Neural cell (in vitro differentiated cells): ENCODE measurements at regions not wholly inside any gene's neighbourhood (a gene's known extent, or its start where the extent isn't known, plus 50 kb on each side); places are given as distances from the start of the nearest gene placed in this dataset.

ENCODE experiments used
- H2AFZ ChIP-seq: fragments of 200-600, 300-800 bp; sonication (generic), shearing (Covaris generic); 2 replicates; pipeline ENCODE4 v1.6.0; 2014; ENCODE audit warnings: low read depth, mild to moderate bottlenecking, antibody characterized with exemption, low read length, moderate library complexity
- H3F3A ChIP-seq: fragments of 200-600 bp; shearing (Covaris generic); 2 replicates; pipeline ENCODE4 v1.6.1; 2016; ENCODE audit warnings: mild to moderate bottlenecking, moderate library complexity, mixed read lengths, antibody characterized with exemption, low read length; ENCODE audit not compliant: insufficient read depth, poor library complexity, severe bottlenecking
- H3K27ac ChIP-seq: fragments of 200-600, 300-800 bp; sonication (generic), shearing (Covaris generic); 2 replicates; pipeline ENCODE4 v1.5.1; 2014; ENCODE audit warnings: mild to moderate bottlenecking, low read length, moderate library complexity
- H3K27me3 ChIP-seq: fragments of 300-800, 200-600 bp; sonication (generic), shearing (Covaris generic); 2 replicates; pipeline ENCODE4 v1.6.0; 2014; ENCODE audit warnings: mild to moderate bottlenecking, low read depth, low read length, moderate library complexity; ENCODE audit not compliant: insufficient read depth
- H3K36me3 ChIP-seq: fragments of 300-800, 200-600 bp; sonication (generic), shearing (Covaris generic); 2 replicates; pipeline ENCODE4 v1.5.1; 2014; ENCODE audit warnings: mild to moderate bottlenecking, antibody characterized with exemption, low read length, moderate library complexity; ENCODE audit not compliant: insufficient read depth
- H3K4me2 ChIP-seq: fragments of 300-800, 200-600 bp; sonication (generic), shearing (Covaris generic); 2 replicates; pipeline ENCODE4 v1.6.0; 2014; ENCODE audit warnings: mild to moderate bottlenecking, low read length
- H3K4me3 ChIP-seq: fragments of 300-800, 200-600 bp; sonication (generic), shearing (Covaris generic); 2 replicates; pipeline ENCODE4 v1.5.1; 2014; ENCODE audit warnings: mild to moderate bottlenecking, low read length, moderate library complexity
- H3K79me2 ChIP-seq: fragments of 200-600 bp; shearing (Covaris generic); replicated peaks from 2 replicates; pipeline ENCODE4 v1.6.0; 2014; ENCODE audit warnings: mild to moderate bottlenecking, low read length, moderate library complexity; ENCODE audit not compliant: insufficient read depth
- H3K9ac ChIP-seq: fragments of 300-800, 200-600 bp; sonication (generic), shearing (Covaris generic); 2 replicates; pipeline ENCODE4 v1.6.1; 2016; ENCODE audit warnings: mild to moderate bottlenecking, low read length, mixed read lengths
- H3K9me2 ChIP-seq: fragments of 200-600 bp; shearing (Covaris generic); 2 replicates; pipeline ENCODE4 v1.6.1; 2016; ENCODE audit warnings: mild to moderate bottlenecking, low read length, mixed read lengths; ENCODE audit not compliant: insufficient read depth
- H3K9me3 ChIP-seq: fragments of 200-600, 300-800 bp; sonication (generic), shearing (Covaris generic); 2 replicates; pipeline ENCODE4 v1.6.1; 2016; ENCODE audit warnings: mild to moderate bottlenecking, mixed run types, low read length, moderate library complexity, mixed read lengths
- H4K20me1 ChIP-seq: fragments of 200-600 bp; shearing (Covaris generic); 2 replicates; pipeline ENCODE4 v1.6.1; 2016; ENCODE audit warnings: mild to moderate bottlenecking, mixed run types; ENCODE audit not compliant: insufficient read depth
- EP300 ChIP-seq: fragments of 450-650 bp; conservative IDR thresholded peaks from 2 replicates; pipeline ENCODE4 v1.6.1; 2014; ENCODE audit warnings: antibody characterized with exemption, mild to moderate bottlenecking, moderate library complexity; ENCODE audit not compliant: poor library complexity, severe bottlenecking
- EZH2 ChIP-seq: fragments of 200-600, 300-800 bp; shearing (Covaris generic), sonication (generic); IDR thresholded peaks from 2 replicates; pipeline ENCODE4 v1.6.1; 2014; ENCODE audit warnings: antibody characterized with exemption, low read length, borderline replicate concordance, mild to moderate bottlenecking; ENCODE audit not compliant: insufficient read depth, poor library complexity, severe bottlenecking
- MXI1 ChIP-seq: fragments of 450-650 bp; conservative IDR thresholded peaks from 2 replicates; pipeline ENCODE4 v1.6.1; 2014; ENCODE audit warnings: antibody characterized with exemption, mild to moderate bottlenecking; ENCODE audit not compliant: poor library complexity, severe bottlenecking
- POLR2AphosphoS5 ChIP-seq: IDR thresholded peaks from 2 replicates; pipeline ENCODE4 v1.6.1; 2012
- RAD21 ChIP-seq: fragments of 450-650 bp; conservative IDR thresholded peaks from 2 replicates; pipeline ENCODE4 v1.6.1; 2014; ENCODE audit warnings: antibody characterized with exemption, mild to moderate bottlenecking, moderate library complexity
- SMC3 ChIP-seq: fragments of 450-650 bp; conservative IDR thresholded peaks from 2 replicates; pipeline ENCODE4 v1.6.1; 2014; ENCODE audit warnings: antibody characterized with exemption, mild to moderate bottlenecking, moderate library complexity; ENCODE audit not compliant: poor library complexity
- TAF1 ChIP-seq: IDR thresholded peaks from 2 replicates; pipeline ENCODE4 v1.6.1; 2012; ENCODE audit warnings: low read depth
- TF ChIP-seq, protein P1 (sequence below): IDR thresholded peaks from 2 replicates; pipeline ENCODE4 v1.6.1; 2012; ENCODE audit warnings: borderline replicate concordance
- TF ChIP-seq, protein P2 (sequence below): fragments of 450-650 bp; IDR thresholded peaks from 2 replicates; pipeline ENCODE4 v1.5.1; 2014; ENCODE audit warnings: antibody characterized with exemption, mild to moderate bottlenecking, moderate library complexity; ENCODE audit not compliant: poor library complexity, severe bottlenecking

GRCh38 chr16:52863000-52863399, 189.7 kb downstream of the CHD9NB start:
- no peak overlapping the region for H2AFZ ChIP-seq
- no peaks in the 10 kb centered on the region for H3K79me2 ChIP-seq
- H3K27me3 ChIP-seq, result no peaks in the 10 kb centered on the region
- no peaks in the 10 kb centered on the region for H4K20me1 ChIP-seq
- no peaks in the 10 kb centered on the region for H3K9me2 ChIP-seq
- H3K9me3 ChIP-seq, result no peaks in the 10 kb centered on the region
- H3K27ac ChIP-seq, result no peak overlapping the region
- H3K4me3 ChIP-seq, result no peak overlapping the region
- H3K4me2 ChIP-seq, result no peak overlapping the region
- no peaks in the 10 kb centered on the region for H3F3A ChIP-seq
- TF ChIP-seq TAF1, result no peak
- TF ChIP-seq EZH2, result no peak
- TF ChIP-seq EP300, result no peak
- TF ChIP-seq SMC3, result no peak
- TF ChIP-seq, protein P1, sequence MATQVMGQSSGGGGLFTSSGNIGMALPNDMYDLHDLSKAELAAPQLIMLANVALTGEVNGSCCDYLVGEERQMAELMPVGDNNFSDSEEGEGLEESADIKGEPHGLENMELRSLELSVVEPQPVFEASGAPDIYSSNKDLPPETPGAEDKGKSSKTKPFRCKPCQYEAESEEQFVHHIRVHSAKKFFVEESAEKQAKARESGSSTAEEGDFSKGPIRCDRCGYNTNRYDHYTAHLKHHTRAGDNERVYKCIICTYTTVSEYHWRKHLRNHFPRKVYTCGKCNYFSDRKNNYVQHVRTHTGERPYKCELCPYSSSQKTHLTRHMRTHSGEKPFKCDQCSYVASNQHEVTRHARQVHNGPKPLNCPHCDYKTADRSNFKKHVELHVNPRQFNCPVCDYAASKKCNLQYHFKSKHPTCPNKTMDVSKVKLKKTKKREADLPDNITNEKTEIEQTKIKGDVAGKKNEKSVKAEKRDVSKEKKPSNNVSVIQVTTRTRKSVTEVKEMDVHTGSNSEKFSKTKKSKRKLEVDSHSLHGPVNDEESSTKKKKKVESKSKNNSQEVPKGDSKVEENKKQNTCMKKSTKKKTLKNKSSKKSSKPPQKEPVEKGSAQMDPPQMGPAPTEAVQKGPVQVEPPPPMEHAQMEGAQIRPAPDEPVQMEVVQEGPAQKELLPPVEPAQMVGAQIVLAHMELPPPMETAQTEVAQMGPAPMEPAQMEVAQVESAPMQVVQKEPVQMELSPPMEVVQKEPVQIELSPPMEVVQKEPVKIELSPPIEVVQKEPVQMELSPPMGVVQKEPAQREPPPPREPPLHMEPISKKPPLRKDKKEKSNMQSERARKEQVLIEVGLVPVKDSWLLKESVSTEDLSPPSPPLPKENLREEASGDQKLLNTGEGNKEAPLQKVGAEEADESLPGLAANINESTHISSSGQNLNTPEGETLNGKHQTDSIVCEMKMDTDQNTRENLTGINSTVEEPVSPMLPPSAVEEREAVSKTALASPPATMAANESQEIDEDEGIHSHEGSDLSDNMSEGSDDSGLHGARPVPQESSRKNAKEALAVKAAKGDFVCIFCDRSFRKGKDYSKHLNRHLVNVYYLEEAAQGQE, result no peak
- TF ChIP-seq, protein P2, sequence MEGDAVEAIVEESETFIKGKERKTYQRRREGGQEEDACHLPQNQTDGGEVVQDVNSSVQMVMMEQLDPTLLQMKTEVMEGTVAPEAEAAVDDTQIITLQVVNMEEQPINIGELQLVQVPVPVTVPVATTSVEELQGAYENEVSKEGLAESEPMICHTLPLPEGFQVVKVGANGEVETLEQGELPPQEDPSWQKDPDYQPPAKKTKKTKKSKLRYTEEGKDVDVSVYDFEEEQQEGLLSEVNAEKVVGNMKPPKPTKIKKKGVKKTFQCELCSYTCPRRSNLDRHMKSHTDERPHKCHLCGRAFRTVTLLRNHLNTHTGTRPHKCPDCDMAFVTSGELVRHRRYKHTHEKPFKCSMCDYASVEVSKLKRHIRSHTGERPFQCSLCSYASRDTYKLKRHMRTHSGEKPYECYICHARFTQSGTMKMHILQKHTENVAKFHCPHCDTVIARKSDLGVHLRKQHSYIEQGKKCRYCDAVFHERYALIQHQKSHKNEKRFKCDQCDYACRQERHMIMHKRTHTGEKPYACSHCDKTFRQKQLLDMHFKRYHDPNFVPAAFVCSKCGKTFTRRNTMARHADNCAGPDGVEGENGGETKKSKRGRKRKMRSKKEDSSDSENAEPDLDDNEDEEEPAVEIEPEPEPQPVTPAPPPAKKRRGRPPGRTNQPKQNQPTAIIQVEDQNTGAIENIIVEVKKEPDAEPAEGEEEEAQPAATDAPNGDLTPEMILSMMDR, result no peak
- no peak for TF ChIP-seq POLR2AphosphoS5
- TF ChIP-seq RAD21, result no peak
- TF ChIP-seq MXI1, result no peak
- H3K9ac ChIP-seq, result no peak overlapping the region
- no peaks in the 10 kb centered on the region for H3K36me3 ChIP-seq

DNA sequence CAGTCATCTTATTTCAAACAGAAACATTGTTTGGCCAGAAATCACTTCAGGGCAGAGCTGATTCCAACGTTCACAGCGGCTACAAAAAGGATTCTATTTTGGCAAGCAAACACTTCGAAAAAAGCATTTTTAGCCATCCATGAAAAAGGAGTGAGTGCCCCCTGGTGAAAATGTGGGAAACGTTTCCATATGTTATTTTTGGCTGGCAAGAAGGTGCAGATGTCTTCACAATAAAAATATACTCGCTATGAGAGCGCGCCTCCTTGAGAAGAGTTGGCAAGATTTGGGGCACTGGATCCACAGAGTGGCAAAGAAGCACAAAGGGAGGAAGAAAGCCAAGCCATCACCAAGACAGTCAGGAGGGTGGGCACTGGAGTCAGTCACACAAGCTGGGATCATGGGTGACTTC, 191.1 kb downstream of the CHD9NB start:
- Histone ChIP-seq H3K9me2 (no peaks in the 10 kb centered on the region), H3K36me3 (no peaks in the 10 kb centered on the region), H3K9ac (no peak overlapping the region), H3K27me3 (no peaks in the 10 kb centered on the region), H3K9me3 (no peaks in the 10 kb centered on the region), H3K79me2 (no peaks in the 10 kb centered on the region), H3F3A (no peaks in the 10 kb centered on the region), H3K27ac (no peak overlapping the region), H4K20me1 (no peaks in the 10 kb centered on the region), H3K4me3 (no peak overlapping the region), H3K4me2 (no peak overlapping the region), H2AFZ (no peak overlapping the region)
- TF ChIP-seq, protein P2, result peak; percentile 61
- no peak for TF ChIP-seq EP300
- TF ChIP-seq RAD21, result peak; percentile 72
- TF ChIP-seq MXI1, result no peak
- TF ChIP-seq, protein P1, result no peak
- no peak for TF ChIP-seq TAF1
- TF ChIP-seq SMC3, result peak; percentile 77
- no peak for TF ChIP-seq POLR2AphosphoS5
- TF ChIP-seq EZH2, result no peak
